Kidney (tissue), 13 donors: ENCODE measurements at regions not wholly inside any gene's neighbourhood (a gene's known extent, or its start where the extent isn't known, plus 50 kb on each side); places are given as distances from the start of the nearest gene placed in this dataset.
A peak's percentile ranks its signal among the peaks of the same experiment; 100 is the strongest.

Experiments
- DNase-seq, 5 donors: peaks; one replicate each; pipeline ENCODE4 v3.0.0-alpha.2; 2013 to 2020
- FAIRE-seq: peaks from 2 replicates; lab custom pipeline; 2012; peaks lifted over from hg19 to GRCh38; lab: Jason Lieb, UNC
- H3K27ac ChIP-seq, 2 donors: one replicate each; pipeline ENCODE4 v1.7.0; 2013; ENCODE audit warnings: low read depth in 2 of 2, low read length in 2 of 2, inconsistent platforms in 1 of 2
- H3K27me3 ChIP-seq: one replicate; pipeline ENCODE4 v1.7.1; 2013; ENCODE audit warnings: low read length, inconsistent platforms; ENCODE audit not compliant: control insufficient read depth, insufficient read depth
- H3K36me3 ChIP-seq, 3 donors: one replicate each; pipeline versions ENCODE4 v1.7.0 to v1.7.1; 2013; ENCODE audit warnings: low read length in 3 of 3, control low read depth in 1 of 3, inconsistent platforms in 1 of 3; ENCODE audit not compliant: insufficient read depth in 3 of 3, control insufficient read depth in 2 of 3
- H3K4me1 ChIP-seq, 3 donors: one replicate each; pipeline versions ENCODE4 v1.7.0 to v1.7.1; 2013; ENCODE audit warnings: low read length in 3 of 3, inconsistent platforms in 1 of 3, low read depth in 1 of 3; ENCODE audit not compliant: control insufficient read depth in 2 of 3, insufficient read depth in 2 of 3
- H3K4me3 ChIP-seq, 3 donors: one replicate each; pipeline versions ENCODE4 v1.7.0 to v1.8.1; 2013; ENCODE audit warnings: low read length in 3 of 3, control low read depth in 1 of 3, inconsistent platforms in 1 of 3
- H3K9ac ChIP-seq, 3 donors: one replicate each; pipeline versions ENCODE4 v1.7.0 to v1.7.1; 2013; ENCODE audit warnings: low read length in 3 of 3, control low read depth in 1 of 3, inconsistent platforms in 1 of 3
- H3K9me3 ChIP-seq, 3 donors: one replicate each; pipeline versions ENCODE4 v1.7.0 to v1.7.1; 2013; ENCODE audit warnings: low read length in 3 of 3, control low read depth in 1 of 3, inconsistent platforms in 1 of 3; ENCODE audit not compliant: control insufficient read depth in 2 of 3, insufficient read depth in 1 of 3
- CTCF ChIP-seq: IDR thresholded peaks from 3 replicates; pipeline ENCODE4 v1.5.1; 2012; ENCODE audit warnings: mild to moderate bottlenecking, moderate library complexity, borderline replicate concordance; ENCODE audit not compliant: insufficient read depth; ENCODE audit errors: extremely low read depth
- intact Hi-C: fragments of 100-400 bp; cut with DNase I; formaldehyde crosslinking; loops from one replicate; pipeline ENCODE4 v1.11.1; 2022
- donor health status: control.
- donor health status: control.
- donor health status: control.
- donor health status: control.
- donor health status: control.
- donor health status: DM: yes; HTN: yes; CAD: no.
- donor health status: Normal renal cell carcinoma (clear cell type).

DNA sequence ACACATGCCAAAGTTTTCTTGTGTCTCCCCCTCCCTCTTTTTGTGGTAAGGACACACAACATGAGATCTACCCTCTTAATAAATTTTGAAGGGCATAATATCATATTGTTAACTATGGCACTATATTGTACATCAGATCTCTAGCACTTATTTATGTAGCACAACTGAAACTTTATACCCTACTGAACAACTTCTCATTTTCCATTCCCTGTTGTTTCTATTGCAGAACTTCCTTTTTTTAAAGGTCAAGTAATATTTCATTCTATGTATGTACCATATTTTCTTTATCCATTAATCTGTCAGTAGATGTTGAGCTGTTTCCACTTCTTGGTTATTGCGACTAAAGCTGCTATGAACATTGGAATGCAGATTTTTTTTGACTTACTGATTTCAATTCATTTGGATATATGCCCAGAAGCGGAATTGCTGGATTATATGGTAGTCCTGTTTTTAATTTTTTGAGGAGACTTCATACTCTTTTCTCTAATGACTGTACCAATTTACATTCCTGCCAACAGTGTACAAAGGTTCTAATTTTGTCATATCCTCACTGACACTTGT is 305.3 kb downstream of the PRR16 start:
- no peaks in the 10 kb centered on the region for H3K27me3 ChIP-seq
- H3K27ac ChIP-seq, result no peak overlapping the region
- H3K9ac ChIP-seq, result no peak overlapping the region
- intact Hi-C loops, result no loop called here
- H3K36me3 ChIP-seq, result no peaks in the 10 kb centered on the region
- H3K9me3 ChIP-seq, result no peaks in the 10 kb centered on the region
- H3K4me1 ChIP-seq, result no peaks in the 10 kb centered on the region
- TF ChIP-seq CTCF, result no peak
- H3K4me3 ChIP-seq, result no peak overlapping the region
- FAIRE-seq (no peak), DNase-seq (no peak)

DNA sequence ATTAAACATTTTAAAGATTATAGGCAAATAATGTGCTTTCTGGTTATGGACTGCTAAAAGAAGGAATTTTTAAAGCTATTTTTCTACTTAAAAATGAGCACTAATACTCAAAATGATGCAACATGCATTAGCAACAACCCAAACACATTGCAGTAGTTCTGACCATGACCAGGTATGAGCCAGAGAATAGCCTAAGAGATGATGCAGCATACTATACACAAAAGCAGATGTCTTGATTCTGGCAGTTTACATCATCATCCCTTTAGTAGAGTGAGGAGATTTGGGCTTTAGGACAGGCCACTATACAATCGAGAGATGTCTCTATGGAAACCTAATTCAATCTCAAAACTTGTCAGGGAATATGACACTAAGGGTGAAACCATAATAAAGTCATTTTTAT is 307.1 kb downstream of the PRR16 start:
- FAIRE-seq, result no peak
- no peaks in the 10 kb centered on the region for H3K9me3 ChIP-seq
- DNase-seq, result no peak
- H3K27me3 ChIP-seq, result no peaks in the 10 kb centered on the region
- no peaks in the 10 kb centered on the region for H3K4me1 ChIP-seq
- no peak for TF ChIP-seq CTCF
- H3K9ac ChIP-seq, result no peak overlapping the region
- intact Hi-C loops, result no loop called here
- H3K36me3 ChIP-seq, result no peaks in the 10 kb centered on the region
- H3K27ac ChIP-seq, result no peak overlapping the region
- H3K4me3 ChIP-seq, result no peak overlapping the region

DNA sequence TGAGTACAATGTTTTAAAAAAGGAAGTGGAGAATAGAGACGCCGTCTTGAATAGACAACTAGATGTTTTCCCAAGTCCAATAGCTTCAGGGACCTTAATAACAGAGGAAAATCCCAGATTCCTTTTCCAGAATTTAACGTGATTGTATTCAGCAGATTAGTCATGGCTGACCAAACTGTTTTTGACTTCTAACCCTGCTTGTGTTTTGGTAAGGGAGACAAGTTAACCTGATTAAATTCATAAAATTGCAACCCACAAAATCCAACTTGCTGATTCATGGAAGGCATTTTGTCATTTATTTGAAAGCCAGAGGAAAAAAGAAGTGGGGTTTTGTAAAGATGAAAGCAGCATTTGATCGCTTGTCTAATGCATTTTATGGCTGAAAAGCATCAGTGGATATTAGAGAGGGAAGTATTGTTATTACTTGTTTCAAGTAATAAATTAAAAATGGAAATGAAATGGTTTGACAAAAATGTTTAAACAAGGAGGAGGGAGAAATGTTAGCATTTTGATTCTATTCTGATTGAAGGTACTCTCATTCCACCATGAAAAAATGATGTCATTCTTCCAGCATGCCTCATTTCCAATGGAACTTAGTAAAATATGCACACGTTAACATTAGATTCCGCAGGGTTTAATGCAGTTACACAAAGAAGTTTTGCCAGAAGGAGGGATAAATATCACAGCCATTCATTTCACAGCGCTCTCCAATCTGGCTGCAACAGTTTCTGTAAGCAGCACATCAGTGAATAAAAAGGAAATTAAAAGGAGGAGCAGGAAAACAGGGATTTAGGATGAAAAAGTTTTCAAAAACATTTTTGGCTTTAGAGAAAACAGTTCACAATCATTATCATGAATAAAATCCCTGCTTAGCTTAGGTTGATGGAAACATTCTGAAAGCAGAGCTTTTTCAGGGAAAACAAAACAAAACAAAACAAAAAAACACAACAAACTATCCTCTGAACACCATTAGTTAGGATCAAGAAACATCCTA is 314.7 kb downstream of the PRR16 start:
- H3K4me3 ChIP-seq, result no peak overlapping the region
- no peaks in the 10 kb centered on the region for H3K27me3 ChIP-seq
- H3K36me3 ChIP-seq, result no peaks in the 10 kb centered on the region
- H3K9ac ChIP-seq, result no peak overlapping the region
- H3K9me3 ChIP-seq, result no peaks in the 10 kb centered on the region
- FAIRE-seq (no peak), DNase-seq (peak in 2 of 5 donors; percentile 2)
- intact Hi-C loops, result no loop called here
- TF ChIP-seq CTCF, result no peak
- no peak overlapping the region for H3K27ac ChIP-seq
- no peaks in the 10 kb centered on the region for H3K4me1 ChIP-seq
